ENCODE measurements at regions not wholly inside any gene's neighbourhood (a gene's known extent, or its start where the extent isn't known, plus 50 kb on each side); places are given as distances from the start of the nearest gene placed in this dataset.

GRCh38 chr6:134823710-134824034 is 126.2 kb downstream of the ALDH8A1 start:
- H3K27ac ChIP-seq: no peak overlapping the region
- POLR2A ChIA-PET (ENCODE audit: low non-redundant PET): no interaction called here
- no peak for TF ChIP-seq CTCF (conservative IDR thresholded peaks at IDR 0.05; ENCODE audit: low read depth)
- no peak for DNase-seq (ENCODE audit: low spot score)
- CTCF ChIA-PET: interaction anchor here (0.7 to 1.5 kb wide), 2 partner anchors 59 to 637 kb away, joined by 3 to 4 read pairs; no protein-coding TSS in a partner anchor

- ChIA-PET POLR2A (ENCODE audit: low non-redundant PET) (no interaction called here), CTCF (interaction anchor here (0.6 to 1.5 kb wide), 13 partner anchors 11 to 700 kb away, joined by 3 to 11 read pairs (median 4); no protein-coding TSS in a partner anchor)
- no peak overlapping the region for H3K27ac ChIP-seq
- TF ChIP-seq CTCF (conservative IDR thresholded peaks at IDR 0.05; ENCODE audit: low read depth): peak; percentile 91
- peak; percentile 82 for DNase-seq (ENCODE audit: low spot score)
Observed at GRCh38 chr6:134822920-134823709, 126.8 kb downstream of the ALDH8A1 start.

- ChIA-PET CTCF (interaction anchor here (0.6 to 1.5 kb wide), 8 partner anchors 12 to 699 kb away, joined by 3 to 9 read pairs (median 4); no protein-coding TSS in a partner anchor), POLR2A (ENCODE audit: low non-redundant PET) (no interaction called here)
- TF ChIP-seq CTCF (conservative IDR thresholded peaks at IDR 0.05; ENCODE audit: low read depth): no peak
Observed at GRCh38 chr6:134821928-134822864, 127.7 kb downstream of the ALDH8A1 start.

GRCh38 chr6:134821397-134821796 is 128.5 kb downstream of the ALDH8A1 start:
- ChIA-PET CTCF (no interaction called here), POLR2A (ENCODE audit: low non-redundant PET) (no interaction called here)
- DNase-seq (ENCODE audit: low spot score): no peak
- no peak for TF ChIP-seq CTCF (conservative IDR thresholded peaks at IDR 0.05; ENCODE audit: low read depth)
- H3K27ac ChIP-seq: no peak overlapping the region

More at GRCh38 chr6:134821928-134822864, 127.7 kb downstream of the ALDH8A1 start:
- H3K27ac ChIP-seq: no peak overlapping the region
- no peak for DNase-seq (ENCODE audit: low spot score)

GRCh38 chr6:134819863-134820800 is 129.8 kb downstream of the ALDH8A1 start:
- POLR2A ChIA-PET (ENCODE audit: low non-redundant PET): no interaction called here
- no peak for DNase-seq (ENCODE audit: low spot score)
- TF ChIP-seq CTCF (conservative IDR thresholded peaks at IDR 0.05; ENCODE audit: low read depth): no peak
- CTCF ChIA-PET: interaction anchor here (1.0 kb wide), 1 partner anchor 180 kb away, joined by 3 read pairs; no protein-coding TSS in a partner anchor
- H3K27ac ChIP-seq: no peak overlapping the region
